Neural progenitor cell (in vitro differentiated cells): ENCODE measurements at regions not wholly inside any gene's neighbourhood (a gene's known extent, or its start where the extent isn't known, plus 50 kb on each side); places are given as distances from the start of the nearest gene placed in this dataset.
"Not testable (repeated sequence)": the region's sequence is repeated elsewhere in the genome, so short reads cannot be mapped to it uniquely, and the experiment has no call there.

ENCODE experiments used
- DNase-seq: peaks from one replicate; pipeline ENCODE4 v3.0.0-alpha.2; 2016; ENCODE audit warnings: low spot score
- H2AFZ ChIP-seq: fragments of 200-600 bp; sonication (generic); replicated peaks from 2 replicates; pipeline ENCODE4 v1.6.1; 2016; ENCODE audit warnings: antibody characterized with exemption
- H3F3A ChIP-seq: fragments of 200-600 bp; sonication (generic); 2 replicates; pipeline ENCODE4 v1.6.1; 2016; ENCODE audit warnings: antibody characterized with exemption, low read depth
- H3K27ac ChIP-seq: fragments of 200-600 bp; sonication (generic); 2 replicates; pipeline ENCODE4 v1.5.1; 2016; ENCODE audit warnings: mild to moderate bottlenecking
- H3K27me3 ChIP-seq: fragments of 200-600 bp; sonication (generic); 2 replicates; pipeline ENCODE4 v1.6.1; 2016; ENCODE audit warnings: mild to moderate bottlenecking, moderate library complexity
- H3K36me3 ChIP-seq: fragments of 200-600 bp; sonication (generic); 2 replicates; pipeline ENCODE4 v1.5.1; 2016
- H3K4me1 ChIP-seq: fragments of 200-600 bp; sonication (generic); 2 replicates; pipeline ENCODE4 v1.6.1; 2016; ENCODE audit warnings: mixed run types
- H3K4me2 ChIP-seq: fragments of 200-600 bp; sonication (generic); 2 replicates; pipeline ENCODE4 v1.6.1; 2016
- H3K4me3 ChIP-seq: fragments of 200-600 bp; sonication (generic); 2 replicates; pipeline ENCODE4 v1.5.1; 2016
- H3K79me2 ChIP-seq: fragments of 200-600 bp; sonication (generic); 2 replicates; pipeline ENCODE4 v1.6.1; 2016; ENCODE audit warnings: low read depth
- H3K9ac ChIP-seq: fragments of 200-600 bp; sonication (generic); 2 replicates; pipeline ENCODE4 v1.6.1; 2016
- H3K9me3 ChIP-seq: fragments of 200-600 bp; sonication (generic); 2 replicates; pipeline ENCODE4 v1.5.1; 2016; ENCODE audit warnings: low read depth
- H4K20me1 ChIP-seq: fragments of 200-600 bp; sonication (generic); 2 replicates; pipeline ENCODE4 v1.6.1; 2016; ENCODE audit warnings: low read depth
- H3K27ac Mint-ChIP-seq: 3 replicates; pipeline ENCODE4 v1.8.0; 2021; ENCODE audit warnings: mixed read lengths
- H3K27me3 Mint-ChIP-seq: 2 replicates; pipeline ENCODE4 v1.8.0; 2022; ENCODE audit warnings: low read depth, mild to moderate bottlenecking, inconsistent platforms, moderate library complexity, mixed read lengths; ENCODE audit not compliant: insufficient read depth
- H3K36me3 Mint-ChIP-seq: 3 replicates; pipeline ENCODE4 v1.8.0; 2021; ENCODE audit warnings: mixed read lengths
- H3K4me1 Mint-ChIP-seq: 3 replicates; pipeline ENCODE4 v1.8.0; 2021; ENCODE audit warnings: mixed read lengths
- H3K4me3 Mint-ChIP-seq: 3 replicates; pipeline ENCODE4 v1.8.0; 2021; ENCODE audit warnings: mild to moderate bottlenecking, moderate library complexity, mixed read lengths
- H3K9me3 Mint-ChIP-seq: 3 replicates; pipeline ENCODE4 v1.8.0; 2020; ENCODE audit warnings: mixed read lengths

DNA sequence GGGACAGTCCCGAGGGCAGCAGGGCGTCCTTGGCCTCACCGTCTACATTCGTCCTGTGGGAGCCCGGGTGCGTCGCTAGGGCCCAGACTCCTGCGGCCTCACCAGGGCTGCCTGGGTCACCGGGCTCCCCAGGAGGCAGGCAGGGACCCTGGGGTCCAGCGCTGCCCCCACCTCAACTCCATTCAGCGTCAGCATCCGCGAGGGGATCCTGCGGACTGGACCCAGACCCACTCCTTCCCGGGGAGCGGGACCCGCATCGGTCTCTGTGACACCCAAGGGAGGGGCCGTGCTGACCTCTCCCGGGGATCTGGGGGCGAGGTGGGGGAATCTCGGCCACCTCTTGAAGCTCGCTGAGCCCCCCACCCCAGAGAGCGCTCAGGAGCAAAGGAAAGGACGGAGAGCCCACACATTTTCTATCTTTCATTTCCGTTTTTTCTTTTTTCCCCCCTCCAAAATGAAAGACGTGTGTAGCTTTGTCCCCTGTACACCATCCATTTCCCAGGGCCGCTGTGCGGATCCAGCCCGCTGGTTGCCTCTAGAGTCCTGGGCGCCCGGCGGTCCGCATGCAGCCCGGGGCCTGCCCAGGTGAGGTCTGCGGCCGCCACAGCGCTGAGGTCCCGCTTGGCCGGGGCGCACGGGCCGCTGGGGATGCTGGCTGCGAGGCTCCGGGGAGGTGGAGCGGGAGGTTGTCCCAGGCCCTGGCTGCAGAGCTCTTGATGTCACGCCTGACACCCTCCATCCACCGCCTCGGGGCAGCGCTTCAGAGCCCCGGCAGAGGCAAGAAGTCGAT is 178.0 kb upstream of the TPTE start:
- H4K20me1 ChIP-seq, H3K36me3 ChIP-seq, H3K4me3 ChIP-seq, H2AFZ ChIP-seq, H3K4me2 ChIP-seq, H3K36me3 Mint-ChIP-seq, DNase-seq, H3K9ac ChIP-seq, H3K79me2 ChIP-seq, H3K27ac Mint-ChIP-seq, H3K27ac ChIP-seq, H3K4me1 ChIP-seq, H3K4me1 Mint-ChIP-seq, H3K27me3 ChIP-seq, H3K4me3 Mint-ChIP-seq, H3F3A ChIP-seq: not testable (repeated sequence)
- H3K9me3 ChIP-seq: peaks cover 66% of the 10 kb centered on the region
- Mint-ChIP-seq H3K27me3 (peaks cover 17% of the 10 kb centered on the region), H3K9me3 (peaks cover 68% of the 10 kb centered on the region)

DNA sequence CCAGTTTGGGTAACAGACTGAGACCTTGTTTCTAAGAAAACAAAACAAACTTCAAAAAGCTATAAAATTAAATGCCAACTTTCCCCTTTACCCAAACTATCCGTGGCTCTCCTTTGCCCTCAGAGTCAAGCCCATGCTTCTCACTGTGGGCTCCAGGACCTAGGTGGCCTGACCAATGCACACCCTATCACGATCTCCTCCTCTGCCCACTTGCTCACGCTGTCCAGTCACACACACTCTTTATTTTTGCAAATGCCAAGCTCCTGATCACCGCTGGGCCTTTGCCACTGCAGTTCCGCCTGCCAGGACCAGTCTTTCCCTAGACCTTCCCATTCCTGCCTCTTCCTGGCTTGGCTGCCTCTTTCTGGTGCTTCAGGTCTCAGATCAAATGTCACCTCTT is 177.1 kb upstream of the TPTE start:
- not testable (repeated sequence) for H3F3A ChIP-seq, H4K20me1 ChIP-seq, H3K9ac ChIP-seq, H3K4me2 ChIP-seq, H3K36me3 Mint-ChIP-seq, H2AFZ ChIP-seq, H3K4me3 ChIP-seq, H3K36me3 ChIP-seq, H3K79me2 ChIP-seq, H3K27me3 ChIP-seq, H3K4me1 Mint-ChIP-seq, H3K27ac ChIP-seq, H3K27ac Mint-ChIP-seq, H3K4me1 ChIP-seq, DNase-seq
- peaks cover 19% of the 10 kb centered on the region for H3K27me3 Mint-ChIP-seq
- peak overlapping the region; percentile 2 for H3K4me3 Mint-ChIP-seq
- H3K9me3 Mint-ChIP-seq: peaks cover 68% of the 10 kb centered on the region
- H3K9me3 ChIP-seq: peaks cover 65% of the 10 kb centered on the region

DNA sequence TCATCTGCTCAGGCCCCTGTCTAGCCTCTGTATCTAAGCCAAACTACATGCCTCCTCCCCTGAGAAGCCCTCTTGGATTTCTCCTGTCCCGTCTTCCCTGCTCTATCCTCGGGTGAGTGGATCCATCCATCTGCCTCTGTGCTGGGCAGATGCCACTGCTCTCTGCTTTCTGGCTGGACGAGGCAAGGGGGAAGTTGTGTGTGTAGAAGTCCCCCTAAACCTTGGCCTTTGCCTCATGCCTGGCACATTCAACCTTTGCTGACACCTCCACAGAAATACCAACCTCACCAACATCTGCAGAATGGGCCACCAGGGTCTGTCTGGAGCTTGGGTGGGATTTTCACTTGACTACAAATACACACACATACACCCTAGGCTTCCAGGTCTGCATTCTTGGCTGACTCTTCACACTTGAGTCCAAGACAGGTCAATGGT is 176.2 kb upstream of the TPTE start:
- H3K27ac Mint-ChIP-seq, H4K20me1 ChIP-seq, H2AFZ ChIP-seq, H3K27ac ChIP-seq, H3K4me2 ChIP-seq, H3K4me1 Mint-ChIP-seq, H3K79me2 ChIP-seq, H3K9ac ChIP-seq, H3K27me3 ChIP-seq, DNase-seq, H3K36me3 Mint-ChIP-seq, H3K4me1 ChIP-seq, H3K36me3 ChIP-seq, H3F3A ChIP-seq, H3K4me3 Mint-ChIP-seq, H3K4me3 ChIP-seq: not testable (repeated sequence)
- peaks cover 63% of the 10 kb centered on the region for H3K9me3 ChIP-seq
- H3K27me3 Mint-ChIP-seq: peaks cover 19% of the 10 kb centered on the region
- H3K9me3 Mint-ChIP-seq: peaks cover 63% of the 10 kb centered on the region

DNA sequence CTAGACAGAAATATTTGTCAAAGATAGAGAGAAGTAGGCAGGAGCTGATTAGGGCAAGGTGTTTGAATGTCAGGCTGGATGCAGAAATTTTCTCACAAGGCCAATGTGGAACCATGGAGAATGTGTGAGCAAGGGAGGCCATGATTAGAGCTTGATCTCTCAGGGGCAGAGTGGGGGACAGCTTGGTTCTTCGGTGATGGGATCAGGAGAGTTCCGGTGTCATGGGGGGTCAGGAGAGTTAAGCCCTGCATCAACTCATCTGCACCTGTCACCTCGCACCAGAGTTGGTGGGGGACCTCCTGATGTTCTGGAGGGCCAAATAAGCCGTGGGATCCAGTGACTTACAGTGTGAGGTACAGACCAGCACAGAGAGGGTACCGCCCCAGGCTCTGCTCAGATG is 175.1 kb upstream of the TPTE start:
- not testable (repeated sequence) for H3K4me1 Mint-ChIP-seq, H3K4me2 ChIP-seq, H3K27me3 ChIP-seq, DNase-seq, H3K27ac Mint-ChIP-seq, H3K36me3 ChIP-seq, H3F3A ChIP-seq, H2AFZ ChIP-seq, H4K20me1 ChIP-seq, H3K79me2 ChIP-seq, H3K27ac ChIP-seq, H3K9ac ChIP-seq, H3K4me1 ChIP-seq, H3K4me3 ChIP-seq, H3K36me3 Mint-ChIP-seq
- peaks cover 19% of the 10 kb centered on the region for H3K27me3 Mint-ChIP-seq
- H3K9me3 ChIP-seq: peaks cover 62% of the 10 kb centered on the region
- H3K4me3 Mint-ChIP-seq: peak overlapping the region; percentile 6
- peaks cover 64% of the 10 kb centered on the region for H3K9me3 Mint-ChIP-seq

DNA sequence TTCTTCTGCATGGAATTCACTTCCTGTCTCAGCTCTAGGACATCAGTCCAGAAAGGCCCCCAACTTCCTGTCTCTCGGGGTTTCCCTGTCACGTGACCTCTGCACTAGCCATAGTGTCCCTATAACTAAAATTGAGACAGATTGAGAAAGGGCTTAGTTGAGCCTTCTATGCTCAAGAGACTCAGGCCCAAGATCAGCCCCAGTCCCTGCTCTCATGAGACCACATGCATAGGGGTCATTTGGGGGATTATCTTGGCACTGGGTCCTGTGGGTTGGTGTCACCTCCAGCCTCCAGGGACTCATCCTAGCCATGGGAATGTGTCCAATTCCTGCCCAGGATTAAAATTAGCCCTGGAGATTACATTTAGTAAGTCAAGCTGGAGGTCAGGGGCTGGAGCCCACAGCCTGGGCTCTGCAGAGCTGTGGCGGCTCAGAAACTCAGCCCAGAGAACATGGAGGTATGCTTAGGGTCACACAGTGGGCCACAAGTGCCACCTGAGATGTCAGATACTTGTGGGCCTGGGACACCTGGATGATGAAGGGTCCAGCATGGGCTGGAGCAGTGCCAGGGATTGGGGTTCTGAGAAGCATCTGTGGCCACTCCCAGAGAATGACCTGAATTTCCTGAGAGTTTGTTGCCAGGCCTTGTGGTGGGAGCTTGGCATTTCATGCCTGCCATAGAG is 174.3 kb upstream of the TPTE start:
- not testable (repeated sequence) for H2AFZ ChIP-seq, H4K20me1 ChIP-seq, H3K4me3 ChIP-seq, H3K79me2 ChIP-seq, H3K4me1 ChIP-seq, DNase-seq, H3K4me1 Mint-ChIP-seq, H3K9ac ChIP-seq, H3K36me3 Mint-ChIP-seq, H3K4me3 Mint-ChIP-seq, H3F3A ChIP-seq, H3K4me2 ChIP-seq, H3K27me3 ChIP-seq, H3K27ac Mint-ChIP-seq, H3K36me3 ChIP-seq, H3K27ac ChIP-seq
- Mint-ChIP-seq H3K9me3 (peaks cover 62% of the 10 kb centered on the region), H3K27me3 (peaks cover 17% of the 10 kb centered on the region)
- H3K9me3 ChIP-seq: peaks cover 64% of the 10 kb centered on the region

DNA sequence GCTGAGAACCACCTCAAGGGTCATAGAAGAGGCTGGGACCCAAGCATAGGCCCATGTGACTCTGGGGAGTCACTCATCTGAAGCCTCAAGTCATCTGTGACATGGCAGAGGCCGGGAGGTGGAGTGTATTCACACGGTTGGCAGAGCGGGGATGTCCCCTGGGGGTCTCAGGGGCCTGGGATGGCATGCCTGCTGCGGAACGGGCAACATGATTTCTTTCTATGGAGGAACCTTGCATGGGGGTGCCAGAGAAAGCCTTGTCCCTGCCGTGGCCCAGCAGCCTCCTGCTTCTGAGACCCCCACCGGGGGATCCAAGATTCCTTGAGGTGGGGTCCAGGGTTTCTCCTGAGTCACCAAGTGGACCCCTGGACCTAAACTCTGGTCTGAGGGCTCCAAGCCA is 173.7 kb upstream of the TPTE start:
- not testable (repeated sequence) for DNase-seq, H3K79me2 ChIP-seq, H3K36me3 ChIP-seq, H4K20me1 ChIP-seq, H3K4me1 Mint-ChIP-seq, H3K4me1 ChIP-seq, H3K27ac ChIP-seq, H2AFZ ChIP-seq, H3K36me3 Mint-ChIP-seq, H3K4me3 ChIP-seq, H3K4me2 ChIP-seq, H3K27ac Mint-ChIP-seq, H3K27me3 ChIP-seq, H3F3A ChIP-seq, H3K4me3 Mint-ChIP-seq, H3K9ac ChIP-seq
- H3K9me3 ChIP-seq: peaks cover 69% of the 10 kb centered on the region
- peaks cover 17% of the 10 kb centered on the region for H3K27me3 Mint-ChIP-seq
- peaks cover 67% of the 10 kb centered on the region for H3K9me3 Mint-ChIP-seq

DNA sequence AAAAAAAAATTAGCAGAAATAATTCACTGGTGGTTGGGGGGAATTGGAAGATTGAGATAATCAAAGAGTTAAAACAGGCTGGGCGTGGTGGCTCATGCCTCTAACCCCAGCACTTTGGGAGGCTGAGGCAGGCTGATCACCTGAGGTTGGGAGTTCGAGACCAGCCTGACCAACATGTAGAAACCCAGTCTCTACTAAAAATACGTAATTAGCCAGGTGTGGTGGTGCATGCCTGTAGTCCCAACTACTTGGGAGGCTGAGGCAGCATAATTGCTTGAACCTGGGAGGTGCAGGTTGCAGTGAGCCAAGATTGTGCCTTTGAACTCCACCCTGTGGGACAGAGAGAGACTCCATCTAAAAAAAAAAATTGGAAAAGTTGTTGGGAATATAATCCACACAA is 173.2 kb upstream of the TPTE start:
- H3K9me3 Mint-ChIP-seq: peaks cover 72% of the 10 kb centered on the region
- not testable (repeated sequence) for H3F3A ChIP-seq, H3K4me1 Mint-ChIP-seq, H3K4me3 Mint-ChIP-seq, H3K4me1 ChIP-seq, H3K27ac ChIP-seq, H3K27me3 ChIP-seq, H3K4me3 ChIP-seq, H3K79me2 ChIP-seq, H3K27ac Mint-ChIP-seq, H3K36me3 Mint-ChIP-seq, H2AFZ ChIP-seq, H3K9ac ChIP-seq, H3K4me2 ChIP-seq, H3K36me3 ChIP-seq, DNase-seq, H4K20me1 ChIP-seq
- peaks cover 74% of the 10 kb centered on the region for H3K9me3 ChIP-seq
- peaks cover 17% of the 10 kb centered on the region for H3K27me3 Mint-ChIP-seq

DNA sequence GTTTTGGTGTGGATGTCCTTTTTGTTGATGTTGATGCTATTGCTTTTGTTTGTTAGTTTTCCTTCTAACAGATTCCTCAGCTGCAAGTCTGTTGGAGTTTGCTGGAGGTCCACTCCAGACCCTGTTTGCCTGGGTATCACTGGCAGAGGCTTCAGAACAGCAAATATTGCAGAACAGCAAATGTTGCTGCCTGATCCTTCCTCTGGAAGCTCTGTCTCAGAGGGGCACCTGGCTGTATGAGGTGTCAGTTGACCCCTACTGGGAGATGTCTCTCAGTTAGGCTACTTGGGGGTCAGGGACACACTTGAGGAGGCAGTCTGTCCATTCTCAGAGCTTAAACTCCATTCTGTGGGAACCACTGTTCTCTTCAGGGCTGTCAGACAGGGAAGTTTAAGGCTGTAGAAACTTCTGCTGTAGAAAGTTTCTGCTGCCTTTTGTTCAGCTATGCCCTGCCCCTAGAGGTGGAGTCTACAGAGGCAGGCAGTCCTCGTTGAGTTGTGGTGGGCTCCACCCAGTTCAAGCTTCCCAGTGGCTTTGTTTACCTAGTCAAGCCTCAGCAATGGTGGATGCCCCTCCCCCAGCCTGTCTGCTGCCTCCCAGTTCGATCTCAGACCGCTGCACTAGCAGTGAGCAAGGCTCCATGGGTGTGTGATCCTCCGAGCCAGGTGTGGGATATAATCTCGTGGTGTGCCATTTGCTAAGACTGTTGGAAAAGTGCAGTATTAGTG is 166.4 kb upstream of the TPTE start:
- peaks cover 71% of the 10 kb centered on the region for H3K9me3 ChIP-seq
- H3K4me1 Mint-ChIP-seq, H3K27ac Mint-ChIP-seq, H3K79me2 ChIP-seq, H3K9ac ChIP-seq, DNase-seq, H4K20me1 ChIP-seq, H3K36me3 ChIP-seq, H2AFZ ChIP-seq, H3K4me3 Mint-ChIP-seq, H3K27ac ChIP-seq, H3K4me2 ChIP-seq, H3K27me3 ChIP-seq, H3K27me3 Mint-ChIP-seq, H3K4me1 ChIP-seq, H3F3A ChIP-seq, H3K4me3 ChIP-seq, H3K36me3 Mint-ChIP-seq: not testable (repeated sequence)
- peaks cover 67% of the 10 kb centered on the region for H3K9me3 Mint-ChIP-seq
